NCI-H1105 (cell line): ENCODE measurements at regions not wholly inside any gene's neighbourhood (a gene's known extent, or its start where the extent isn't known, plus 50 kb on each side); places are given as distances from the start of the nearest gene placed in this dataset.

Experiments
- DNase-seq: peaks from one replicate; lab custom pipeline; 2025; lab: John Stamatoyannopoulos, UW

GRCh38 chr7:27462575-27463270 is 200.0 kb downstream of the HIBADH start:
- DNase-seq = no peak

GRCh38 chr7:27464970-27465369 is 197.7 kb downstream of the HIBADH start:
- no peak for DNase-seq

- no peak for DNase-seq
Measured at GRCh38 chr7:27466703-27467102, 196.0 kb downstream of the HIBADH start.

GRCh38 chr7:27472043-27472442 is 190.6 kb downstream of the HIBADH start:
- no peak for DNase-seq
